Thymus (tissue), 11 donors: ENCODE measurements at regions not wholly inside any gene's neighbourhood (a gene's known extent, or its start where the extent isn't known, plus 50 kb on each side); places are given as distances from the start of the nearest gene placed in this dataset.

Source experiments
- DNase-seq, 9 donors: peaks; one replicate each; pipeline ENCODE4 v3.0.0-alpha.2; 2013; ENCODE audit warnings: low spot score in 9 of 9, low read depth in 6 of 9, missing footprints in 1 of 9
- H3K27ac ChIP-seq, 2 donors: one replicate each; pipeline ENCODE4 v1.5.1; 2013; ENCODE audit warnings: control low read depth in 1 of 2, low read depth in 1 of 2, low read length in 1 of 2, mild to moderate bottlenecking in 1 of 2, moderate library complexity in 1 of 2
- H3K27me3 ChIP-seq, 2 donors: one replicate each; pipeline ENCODE4 v1.5.1; 2013; ENCODE audit warnings: low read length in 1 of 2; ENCODE audit not compliant: control insufficient read depth in 2 of 2, insufficient read depth in 1 of 2
- H3K36me3 ChIP-seq, 2 donors: one replicate each; pipeline ENCODE4 v1.5.1; 2013; ENCODE audit warnings: low read length in 1 of 2, mild to moderate bottlenecking in 1 of 2, moderate library complexity in 1 of 2; ENCODE audit not compliant: control insufficient read depth in 2 of 2, insufficient read depth in 2 of 2
- H3K4me1 ChIP-seq, 2 donors: one replicate each; pipeline ENCODE4 v1.5.1; 2013; ENCODE audit warnings: low read length in 2 of 2; ENCODE audit not compliant: control insufficient read depth in 2 of 2, insufficient read depth in 2 of 2
- H3K4me3 ChIP-seq, 2 donors: one replicate each; pipeline ENCODE4 v1.5.1; 2013; ENCODE audit warnings: low read length in 2 of 2, control low read depth in 1 of 2, mild to moderate bottlenecking in 1 of 2
- H3K9me3 ChIP-seq, 2 donors: one replicate each; pipeline ENCODE4 v1.5.1; 2013; ENCODE audit warnings: low read length in 1 of 2, mild to moderate bottlenecking in 1 of 2; ENCODE audit not compliant: control insufficient read depth in 2 of 2, insufficient read depth in 1 of 2
- WGBS: extraction: QIAGEN DNeasy Blood & Tissue Kit; methylation state at CpG from one replicate; pipeline ENCODE4 v1.1.7; 2013; 5-methylcytosine and 5-hydroxymethylcytosine counted together
- donor health status: healthy.

- H3K9me3 ChIP-seq, result no peaks in the 10 kb centered on the region
- WGBS, result 18% methylated on average over 1 of the region's 1 CpG
- DNase-seq, result no peak
- H3K36me3 ChIP-seq, result no peaks in the 10 kb centered on the region
- no peak overlapping the region for H3K27ac ChIP-seq
- H3K4me3 ChIP-seq, result no peak overlapping the region
- H3K4me1 ChIP-seq, result no peaks in the 10 kb centered on the region
- no peaks in the 10 kb centered on the region for H3K27me3 ChIP-seq
Observed at GRCh38 chr10:105468759-105469158, 827.7 kb downstream of the SORCS3 start.

- Histone ChIP-seq H3K4me1 (no peaks in the 10 kb centered on the region), H3K27ac (no peak overlapping the region), H3K27me3 (no peaks in the 10 kb centered on the region), H3K36me3 (no peaks in the 10 kb centered on the region), H3K4me3 (no peak overlapping the region), H3K9me3 (no peaks in the 10 kb centered on the region)
- no peak for DNase-seq
- WGBS, result 95% methylated on average over 1 of the region's 1 CpG
Observed at GRCh38 chr10:105466521-105466920, 825.4 kb downstream of the SORCS3 start.

DNA sequence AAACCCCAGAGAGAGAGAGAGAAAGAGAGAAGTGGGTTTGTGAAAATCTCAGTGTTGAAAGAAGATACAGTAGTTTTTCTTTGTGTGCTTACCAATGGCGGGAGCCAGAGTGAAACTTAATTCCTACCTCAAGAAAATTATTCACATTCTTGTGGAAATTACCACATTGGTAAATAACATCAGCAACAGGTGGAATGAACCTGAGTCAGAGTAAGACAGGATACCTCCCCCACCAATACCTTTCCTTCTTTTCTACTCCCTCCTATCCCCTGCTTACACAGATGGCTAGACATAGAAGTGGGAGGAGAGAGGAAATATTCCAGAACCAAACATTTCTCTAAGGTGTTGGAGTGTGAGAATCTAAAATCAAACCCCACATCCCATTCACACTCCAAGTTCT is 793.9 kb downstream of the SORCS3 start:
- WGBS, result 85% methylated on average over 1 of the region's 1 CpG

DNA sequence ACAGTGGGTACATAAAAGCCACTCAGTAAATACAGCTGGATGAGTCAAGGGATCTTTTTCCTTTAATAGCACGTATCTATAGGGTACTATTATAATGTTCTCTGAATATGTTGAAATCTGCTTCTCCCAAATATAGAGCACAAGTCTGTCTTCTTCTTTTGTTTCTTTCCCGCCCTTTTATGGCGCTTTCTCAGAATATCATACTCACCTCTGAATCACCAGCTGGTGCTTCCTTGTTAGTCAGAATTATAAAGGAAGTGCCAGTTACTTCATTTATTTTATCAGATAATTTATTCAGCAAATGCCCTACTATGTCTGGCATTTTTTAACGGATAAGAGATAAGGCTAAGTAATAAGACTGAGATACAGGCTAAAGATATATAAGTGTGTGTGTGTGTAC is 772.9 kb downstream of the SORCS3 start:
- Histone ChIP-seq H3K36me3 (no peaks in the 10 kb centered on the region), H3K27me3 (no peaks in the 10 kb centered on the region), H3K27ac (no peak overlapping the region), H3K9me3 (peaks cover 0 to 2% of the 10 kb centered on the region in 2 donors), H3K4me1 (no peaks in the 10 kb centered on the region), H3K4me3 (no peak overlapping the region)
- 89% methylated on average over 4 of the region's 4 CpGs for whole genome bisulfite sequencing
- no peak for DNase-seq

More for the DNA sequence above, 793.9 kb downstream of the SORCS3 start:
- Histone ChIP-seq H3K27me3 (no peaks in the 10 kb centered on the region), H3K27ac (no peak overlapping the region), H3K4me1 (no peaks in the 10 kb centered on the region), H3K4me3 (no peak overlapping the region), H3K36me3 (no peaks in the 10 kb centered on the region), H3K9me3 (no peaks in the 10 kb centered on the region)
- no peak for DNase-seq

- H3K4me1 ChIP-seq, result no peaks in the 10 kb centered on the region
- no peak for DNase-seq
- no peaks in the 10 kb centered on the region for H3K36me3 ChIP-seq
- no peak overlapping the region for H3K27ac ChIP-seq
- H3K4me3 ChIP-seq, result no peak overlapping the region
- H3K9me3 ChIP-seq, result peaks cover 0 to 2% of the 10 kb centered on the region in 2 donors
- WGBS, result 72% methylated on average over 1 of the region's 1 CpG
- no peaks in the 10 kb centered on the region for H3K27me3 ChIP-seq
Observed at GRCh38 chr10:105409370-105409769, 768.3 kb downstream of the SORCS3 start.

- H3K36me3 ChIP-seq, result no peaks in the 10 kb centered on the region
- H3K9me3 ChIP-seq, result peaks cover 0 to 2% of the 10 kb centered on the region in 2 donors
- H3K4me3 ChIP-seq, result no peak overlapping the region
- no peak for DNase-seq
- WGBS, result 90% methylated on average over 2 of the region's 2 CpGs
- no peak overlapping the region for H3K27ac ChIP-seq
- no peaks in the 10 kb centered on the region for H3K4me1 ChIP-seq
- no peaks in the 10 kb centered on the region for H3K27me3 ChIP-seq
Observed at GRCh38 chr10:105406488-105406887, 765.4 kb downstream of the SORCS3 start.

DNA sequence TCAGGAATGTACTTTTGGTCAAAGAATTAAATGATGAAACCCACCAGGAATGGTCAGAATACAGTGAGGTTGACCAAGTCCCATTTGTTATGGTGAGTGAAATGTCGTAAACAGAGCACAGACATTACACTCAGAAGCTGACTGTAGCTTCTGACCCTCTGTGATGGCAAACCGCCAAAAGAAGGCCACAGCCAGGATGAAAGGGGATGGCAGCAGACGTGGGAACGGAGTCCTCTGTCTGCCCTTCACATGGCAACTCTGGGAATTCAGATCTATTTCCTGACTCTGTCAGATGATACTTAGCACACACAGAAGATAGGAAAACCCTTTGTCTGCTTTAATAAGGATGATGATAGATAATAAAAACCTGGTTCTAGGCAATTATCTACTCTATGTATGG is 757.1 kb downstream of the SORCS3 start:
- Histone ChIP-seq H3K27me3 (no peaks in the 10 kb centered on the region), H3K4me1 (no peaks in the 10 kb centered on the region), H3K36me3 (no peaks in the 10 kb centered on the region), H3K27ac (no peak overlapping the region), H3K9me3 (no peaks in the 10 kb centered on the region), H3K4me3 (no peak overlapping the region)
- DNase-seq, result no peak
- 77% methylated on average over 4 of the region's 4 CpGs for WGBS

DNA sequence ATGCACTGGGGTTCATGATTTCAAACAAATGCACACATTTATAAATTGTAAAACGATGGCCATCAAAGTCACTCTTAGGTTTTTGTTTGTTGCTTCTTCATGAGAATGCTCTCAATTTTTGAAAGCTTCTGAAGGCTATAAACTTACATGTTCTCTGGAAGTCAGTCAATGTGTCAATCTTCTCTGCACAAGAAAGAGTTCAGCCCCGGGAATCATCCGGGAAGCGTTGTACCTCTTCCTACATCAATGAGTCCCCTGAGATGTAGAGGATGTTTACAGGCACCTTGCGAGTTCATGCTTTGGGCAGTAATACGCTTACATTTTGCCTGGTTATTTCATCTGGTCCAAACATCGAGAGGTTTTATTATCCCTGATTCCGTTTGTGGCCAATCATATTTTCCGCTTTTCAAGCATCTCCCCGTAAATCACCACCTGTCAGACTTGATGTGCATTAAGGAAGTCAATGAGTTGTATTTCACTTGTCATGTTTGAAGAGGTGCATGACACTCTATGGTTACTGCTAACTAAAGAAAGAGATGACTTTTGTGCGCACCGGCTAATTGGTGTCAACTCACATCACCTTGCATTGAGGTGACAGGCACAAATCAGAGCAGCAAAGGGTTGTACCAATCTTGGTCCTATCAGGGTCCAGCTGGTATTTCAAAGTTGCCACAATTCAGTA is 750.7 kb downstream of the SORCS3 start:
- Histone ChIP-seq H3K27ac (no peak overlapping the region), H3K27me3 (no peaks in the 10 kb centered on the region), H3K36me3 (no peaks in the 10 kb centered on the region), H3K4me1 (no peaks in the 10 kb centered on the region), H3K4me3 (no peak overlapping the region), H3K9me3 (no peaks in the 10 kb centered on the region)
- 93% methylated on average over 12 of the region's 12 CpGs for whole genome bisulfite sequencing
- DNase-seq, result no peak

GRCh38 chr10:105387971-105388370 is 746.9 kb downstream of the SORCS3 start:
- DNase-seq, result no peak
- Histone ChIP-seq H3K27me3 (no peaks in the 10 kb centered on the region), H3K9me3 (no peaks in the 10 kb centered on the region), H3K4me3 (no peak overlapping the region), H3K4me1 (no peaks in the 10 kb centered on the region), H3K36me3 (no peaks in the 10 kb centered on the region), H3K27ac (no peak overlapping the region)
- 95% methylated on average over 3 of the region's 3 CpGs for WGBS
